GM21825 (cell line): ENCODE measurements at regions not wholly inside any gene's neighbourhood (a gene's known extent, or its start where the extent isn't known, plus 50 kb on each side); places are given as distances from the start of the nearest gene placed in this dataset.

Source experiments
- ATAC-seq: cut with Tn5 transposase; IDR thresholded peaks from one replicate; pipeline ENCODE4 v1.9.1; 2021; ENCODE audit warnings: mild to moderate bottlenecking, moderate library complexity; ENCODE audit not compliant: unreplicated experiment

DNA sequence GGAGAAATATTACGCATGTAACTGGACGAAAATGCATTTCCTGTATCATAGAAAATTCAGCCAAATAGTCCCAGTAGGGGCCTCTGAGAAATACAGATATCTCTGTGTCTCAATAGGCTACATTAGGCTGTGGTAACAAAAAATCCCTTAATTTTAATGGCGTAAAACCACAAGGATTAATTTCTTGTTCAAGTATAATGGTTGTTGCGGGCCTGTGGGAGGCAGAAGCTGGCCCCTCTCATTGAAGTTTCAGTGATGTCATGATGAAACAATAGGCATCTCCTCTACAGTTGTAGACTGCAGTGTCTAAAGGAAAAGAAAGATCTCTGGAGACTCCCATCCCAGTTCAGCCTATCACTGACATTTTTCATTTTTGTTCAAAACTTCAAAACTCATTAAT, 1625.6 kb upstream of the C9orf72 start:
- no peak for ATAC-seq

DNA sequence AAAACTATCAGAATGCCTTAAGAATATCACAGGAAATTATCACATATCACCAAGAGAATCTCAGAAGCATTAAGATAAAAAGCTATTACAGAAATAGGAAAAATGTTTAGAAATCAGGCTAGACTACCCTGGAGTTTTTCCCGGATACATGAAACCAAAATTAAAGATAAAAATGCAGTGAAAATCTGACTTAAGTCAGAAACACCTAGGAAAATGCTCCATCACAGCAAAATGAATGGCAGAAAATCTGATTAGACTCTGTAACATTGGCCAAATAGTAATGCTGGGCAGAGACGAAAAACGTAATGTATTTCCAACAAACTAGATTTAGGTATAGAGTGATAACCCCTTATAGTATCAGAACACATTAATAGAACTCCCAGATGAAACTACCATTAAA, 1626.7 kb upstream of the C9orf72 start:
- ATAC-seq, result no peak

DNA sequence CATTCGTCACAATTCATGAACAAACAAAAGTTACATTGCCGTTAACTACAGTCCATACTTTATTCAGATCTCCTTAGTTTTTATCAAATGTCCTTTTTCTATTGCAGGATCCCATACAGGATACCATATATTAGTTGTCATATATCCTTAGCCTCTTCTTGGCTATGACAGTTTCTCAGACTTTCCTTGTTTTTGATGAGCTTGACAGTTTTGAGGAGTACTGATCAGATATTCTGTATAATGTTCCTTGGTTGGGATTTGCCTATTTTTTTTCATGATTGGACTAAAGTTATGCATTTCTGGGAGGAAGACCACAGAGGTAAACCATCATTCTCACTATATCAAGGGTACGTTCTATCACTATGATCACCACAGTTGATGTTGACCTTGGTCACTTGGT, 1627.4 kb upstream of the C9orf72 start:
- ATAC-seq, result no peak

DNA sequence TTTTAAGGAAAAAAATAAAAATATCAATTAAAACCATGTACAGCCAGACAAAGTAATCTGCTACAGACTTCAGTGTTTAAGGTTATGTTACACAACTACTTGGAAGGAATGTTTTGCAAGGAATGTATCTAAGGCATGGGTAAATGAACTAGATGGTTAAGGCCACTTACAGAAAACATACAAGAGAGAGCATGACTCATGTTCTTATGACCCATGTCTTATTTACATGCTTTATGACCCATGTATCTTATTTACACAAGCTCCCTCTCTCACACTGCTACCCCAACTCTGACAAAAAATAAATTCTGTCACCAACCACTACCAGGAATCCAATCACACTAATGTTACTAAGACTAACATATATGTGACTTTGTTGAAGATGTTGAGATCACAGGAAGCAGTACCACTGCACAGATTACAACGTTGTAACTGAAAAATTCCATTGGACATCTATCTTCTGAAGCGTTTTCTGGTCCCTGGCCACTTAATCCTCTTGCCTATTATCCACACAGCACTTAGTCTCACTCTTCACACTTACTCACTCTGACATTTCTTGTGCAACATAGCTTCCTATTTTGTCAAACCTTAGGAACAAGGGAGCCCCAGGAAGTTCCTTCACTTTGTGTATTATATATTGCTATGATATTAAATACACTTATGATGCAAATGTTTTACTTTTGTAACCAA, 1630.1 kb upstream of the C9orf72 start:
- no peak for ATAC-seq

DNA sequence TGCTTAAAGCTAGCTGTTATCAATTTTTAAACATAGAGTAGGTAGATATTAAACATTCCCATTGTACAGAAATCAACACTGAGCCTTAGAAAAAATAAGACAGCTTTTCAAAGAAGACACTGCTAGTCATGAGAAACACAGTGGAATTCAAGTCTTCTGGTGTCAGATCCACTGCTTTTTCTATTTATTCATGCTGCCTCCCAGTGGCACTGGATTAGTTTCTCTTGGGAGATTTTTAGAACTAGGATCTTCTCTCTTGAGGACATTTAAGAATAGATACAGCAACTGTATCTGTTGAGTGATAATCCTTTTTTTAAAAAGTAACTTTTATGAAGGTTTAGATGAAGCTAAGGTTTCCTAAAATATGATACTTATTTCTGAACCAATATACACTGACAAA, 1635.4 kb upstream of the C9orf72 start:
- no peak for ATAC-seq

DNA sequence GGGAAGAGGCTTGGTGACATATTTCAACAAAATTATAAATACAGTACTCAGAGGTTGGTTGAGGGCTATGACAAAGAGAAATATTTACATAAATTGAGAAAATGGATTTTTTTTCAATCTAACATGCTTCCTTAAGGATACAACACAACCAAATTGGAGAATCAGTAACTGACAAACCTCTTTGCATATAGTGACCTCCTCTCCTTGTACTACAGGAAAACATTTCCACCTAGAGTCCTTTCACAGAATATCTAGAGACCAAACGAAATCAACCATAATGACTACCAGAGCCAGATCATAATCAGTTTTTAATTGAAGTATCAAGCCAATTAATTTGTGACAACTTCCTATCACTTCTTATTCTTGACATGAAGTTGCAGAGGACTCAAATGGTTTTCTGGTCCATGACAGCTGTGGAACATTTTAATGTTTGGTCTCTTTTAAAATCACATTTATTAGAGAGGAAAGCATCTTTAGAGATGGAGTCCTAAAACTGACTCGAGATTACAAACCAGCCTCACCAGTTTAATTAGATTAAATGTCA, 1636.5 kb upstream of the C9orf72 start:
- ATAC-seq, result no peak

DNA sequence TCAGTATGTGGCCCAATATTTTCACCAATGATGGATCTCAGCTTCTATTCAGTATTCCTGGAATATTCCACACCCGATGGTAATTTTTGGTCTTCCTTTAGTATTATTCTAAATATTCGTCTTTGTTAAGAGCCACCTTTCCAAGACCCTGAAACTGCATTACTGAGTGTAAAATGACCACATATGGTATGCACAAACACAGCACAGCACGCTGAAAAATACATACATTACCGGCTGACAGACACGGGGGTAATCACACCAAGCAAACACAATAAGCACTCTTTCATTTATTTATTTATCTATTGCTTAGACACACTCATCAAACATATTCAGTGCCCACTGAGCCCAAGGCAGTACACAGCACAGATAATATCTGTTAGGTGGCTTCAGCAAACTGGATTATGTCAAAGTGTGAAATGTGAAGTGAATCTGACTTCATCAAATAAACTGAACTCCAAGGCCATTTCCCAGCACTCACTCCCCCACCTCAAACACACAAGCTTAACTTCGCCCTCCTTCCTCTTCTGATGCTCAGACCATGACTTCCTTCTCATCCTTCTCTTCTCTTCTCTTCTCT, 1637.8 kb upstream of the C9orf72 start:
- no peak for ATAC-seq

DNA sequence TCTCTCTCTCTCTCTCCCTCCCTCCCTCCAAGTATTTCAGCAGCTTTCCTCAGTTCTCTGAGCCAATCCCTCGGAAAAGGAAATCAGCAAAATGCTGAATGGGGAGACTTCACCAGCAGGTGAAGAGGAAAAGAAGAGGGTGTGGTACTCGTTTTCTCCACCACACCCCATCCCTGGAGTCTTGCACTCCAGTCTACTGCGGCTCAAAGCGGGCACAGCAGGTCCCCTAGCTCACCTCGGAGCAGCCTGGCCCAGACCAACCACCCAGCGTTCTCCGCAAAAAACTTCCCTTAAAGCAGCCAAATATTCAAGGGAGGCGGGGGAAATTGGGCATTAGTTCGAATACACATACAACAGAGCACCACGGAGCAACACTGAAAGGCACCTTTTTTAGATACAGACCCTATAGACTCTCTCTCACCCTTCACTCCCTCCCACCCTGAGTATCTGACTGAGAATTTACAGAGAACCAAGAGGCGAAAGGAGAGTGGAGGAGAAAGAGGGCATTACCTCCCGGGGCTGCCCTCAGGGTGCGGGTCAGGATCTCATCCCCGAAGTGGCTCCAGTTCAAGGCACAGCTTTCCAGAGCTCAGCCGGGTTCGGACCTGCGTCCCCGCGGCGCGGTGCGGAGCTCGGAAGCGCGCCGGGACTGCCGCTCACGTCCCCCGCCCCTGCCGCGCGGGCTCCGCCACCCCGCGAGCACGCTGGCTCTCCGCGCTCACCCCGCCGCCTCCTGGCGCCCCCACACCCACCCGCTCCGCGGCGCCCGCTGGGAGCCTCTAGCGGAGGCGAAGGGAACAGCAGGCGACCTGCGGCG, 1638.5 kb upstream of the C9orf72 start:
- peak; percentile 93 for ATAC-seq

DNA sequence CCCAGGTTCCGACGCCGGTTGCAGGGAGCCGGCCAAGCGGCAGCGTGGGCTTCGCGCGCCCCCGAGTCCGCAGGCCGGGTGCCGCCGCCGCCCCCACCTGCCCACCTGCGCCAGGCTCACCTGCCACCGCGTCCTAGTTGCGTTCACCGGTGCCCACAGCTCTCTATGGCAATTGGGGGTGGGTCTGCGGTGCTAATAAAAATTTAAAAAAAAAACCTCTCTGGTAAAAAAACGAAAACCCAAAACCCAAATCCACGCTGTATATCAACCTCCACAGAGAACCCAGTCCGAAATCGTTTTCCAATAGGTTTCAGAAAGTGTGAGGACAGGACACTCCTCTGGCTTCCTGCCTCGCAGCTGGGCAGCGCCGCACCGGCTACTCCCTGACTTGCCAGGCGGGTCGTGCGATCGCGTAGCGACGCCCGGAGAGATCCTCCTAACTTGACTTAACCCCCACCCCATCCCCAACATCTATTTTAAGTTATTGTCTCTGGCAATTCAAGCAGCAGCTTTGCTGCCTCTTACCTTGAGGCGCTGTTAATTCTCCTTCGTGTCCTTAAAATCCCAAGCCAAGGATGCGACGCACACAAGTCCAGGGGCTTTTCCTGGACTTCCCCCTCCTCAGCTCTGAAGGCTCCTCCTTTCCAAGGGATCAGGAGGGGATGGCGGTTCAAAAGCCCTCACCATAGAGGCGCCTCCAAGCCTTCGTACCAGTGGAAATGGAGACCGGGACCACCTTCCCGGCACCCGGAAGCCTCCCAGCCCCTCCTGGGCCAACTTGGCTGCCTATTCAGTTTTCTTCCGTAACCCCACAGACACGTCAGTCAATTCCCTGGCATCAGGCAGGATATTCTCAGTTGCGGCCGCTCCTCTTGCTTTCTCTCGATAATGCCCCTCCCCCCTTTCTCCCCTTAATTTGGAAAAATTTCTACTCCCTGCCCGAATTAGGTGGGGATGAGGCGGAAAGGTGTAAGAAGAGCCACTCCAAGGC, 1639.4 kb upstream of the C9orf72 start:
- no peak for ATAC-seq

DNA sequence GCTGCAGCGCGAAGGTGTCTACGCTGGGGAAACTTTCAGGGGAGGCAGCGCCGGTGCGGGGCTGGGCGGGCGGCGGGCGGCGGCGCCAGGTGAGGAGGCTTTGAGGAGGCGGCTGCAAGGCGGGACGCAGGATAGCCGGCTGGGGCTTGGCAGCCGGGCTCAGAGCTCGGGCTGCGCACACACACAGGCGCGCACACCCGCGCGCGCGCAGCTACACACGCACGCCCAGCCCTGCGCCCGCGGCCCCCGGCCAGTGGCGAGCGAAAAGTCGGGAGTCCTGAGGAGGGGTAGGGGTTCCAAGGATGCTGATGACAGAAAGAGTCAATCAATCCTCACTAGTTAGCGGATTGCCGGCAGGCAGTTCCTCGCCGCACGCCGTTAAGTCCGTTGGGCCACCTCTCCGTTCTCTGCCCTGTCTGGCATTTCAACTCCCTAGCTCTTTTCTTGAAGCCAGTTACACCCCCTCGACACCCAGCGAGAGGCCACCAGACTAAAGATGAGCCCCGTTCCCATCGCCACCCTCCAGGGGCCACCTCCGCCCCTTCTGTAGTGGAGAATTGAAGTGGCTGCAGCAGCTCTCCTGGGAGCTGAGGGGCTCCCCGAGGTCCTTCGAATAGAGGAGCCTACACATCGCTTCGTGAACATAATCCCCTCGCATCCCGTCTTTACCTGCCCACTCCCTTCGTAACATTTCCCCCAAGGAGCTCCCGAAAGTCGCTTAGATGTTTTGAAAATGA, 1640.3 kb upstream of the C9orf72 start, which contains the start of gene LINGO2:
TSS of gene LINGO2 (minus strand) at position 185 of the 737 bp plus-strand sequence.
- ATAC-seq, result no peak

DNA sequence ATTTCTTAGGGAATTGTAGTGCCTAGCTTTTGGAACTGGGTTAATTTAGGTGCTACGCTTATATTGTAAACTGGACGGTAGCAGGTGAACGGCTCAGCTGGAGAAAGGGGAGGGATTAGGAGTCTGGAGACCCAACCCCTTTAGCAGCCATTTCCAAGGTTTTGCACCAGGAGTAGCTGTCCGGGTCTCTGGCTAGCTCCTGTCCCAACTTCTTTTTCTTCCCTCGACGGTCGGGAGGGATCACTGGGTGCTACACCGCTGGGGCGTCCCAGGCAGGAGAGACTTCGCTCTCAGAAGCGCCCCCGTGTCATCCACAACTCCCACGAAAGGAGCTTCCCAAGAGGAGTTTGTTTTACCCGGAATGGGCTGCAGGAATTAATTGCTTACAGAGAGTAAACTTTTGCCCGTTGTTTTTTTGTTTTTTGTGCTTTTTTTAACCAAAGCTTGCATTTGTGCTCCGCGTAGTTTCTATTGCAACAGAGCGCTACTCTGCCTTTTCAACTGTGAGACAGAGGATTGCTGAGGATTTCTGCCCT, 1640.9 kb upstream of the C9orf72 start:
- ATAC-seq, result no peak

DNA sequence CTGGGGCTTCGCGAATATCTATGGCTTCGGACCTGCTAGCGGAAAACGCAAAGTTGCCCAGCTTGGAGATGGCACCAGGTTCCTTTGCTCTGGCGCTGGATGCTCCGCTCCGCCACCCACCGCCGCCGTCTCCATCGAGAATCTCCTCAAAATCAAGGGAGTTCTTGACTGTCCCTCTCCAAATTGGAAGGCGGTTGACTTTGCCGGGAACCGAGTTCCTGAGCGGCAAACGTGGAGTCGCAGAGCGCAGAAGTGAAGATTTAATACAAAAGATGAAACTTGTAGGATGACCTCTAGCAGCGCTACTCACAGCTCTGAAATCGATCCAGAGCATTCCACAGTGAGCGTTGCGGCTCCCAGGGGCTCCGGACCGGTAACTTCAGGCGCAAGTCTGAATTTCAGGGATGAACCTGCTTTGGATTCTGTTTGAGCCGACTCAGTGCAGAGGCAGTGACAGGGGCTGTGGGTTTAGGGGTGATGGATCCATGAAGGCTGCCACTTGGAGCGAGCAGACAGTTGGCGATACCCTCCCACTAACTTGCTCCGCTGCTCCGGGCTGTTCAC, 1641.5 kb upstream of the C9orf72 start:
- ATAC-seq, result no peak

DNA sequence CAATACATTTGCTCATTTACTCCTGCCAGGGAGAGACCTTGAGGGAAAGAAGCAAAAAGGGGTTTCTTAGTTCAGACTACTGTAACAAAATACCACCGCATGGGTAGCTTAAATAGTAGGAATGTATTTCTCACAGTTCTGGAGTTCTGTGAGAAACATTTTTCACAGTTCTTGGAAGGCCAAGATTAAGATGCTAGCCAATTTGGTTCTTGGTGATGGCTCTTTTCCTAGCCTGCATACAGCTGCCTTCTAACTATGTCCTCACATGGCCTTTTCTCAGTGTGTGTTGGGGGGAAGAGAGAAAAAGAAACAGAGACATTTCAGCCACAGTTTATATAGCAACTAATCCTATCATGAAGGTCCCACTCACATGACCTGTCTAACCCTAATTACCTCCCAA, 1644.7 kb upstream of the C9orf72 start:
- ATAC-seq, result no peak

DNA sequence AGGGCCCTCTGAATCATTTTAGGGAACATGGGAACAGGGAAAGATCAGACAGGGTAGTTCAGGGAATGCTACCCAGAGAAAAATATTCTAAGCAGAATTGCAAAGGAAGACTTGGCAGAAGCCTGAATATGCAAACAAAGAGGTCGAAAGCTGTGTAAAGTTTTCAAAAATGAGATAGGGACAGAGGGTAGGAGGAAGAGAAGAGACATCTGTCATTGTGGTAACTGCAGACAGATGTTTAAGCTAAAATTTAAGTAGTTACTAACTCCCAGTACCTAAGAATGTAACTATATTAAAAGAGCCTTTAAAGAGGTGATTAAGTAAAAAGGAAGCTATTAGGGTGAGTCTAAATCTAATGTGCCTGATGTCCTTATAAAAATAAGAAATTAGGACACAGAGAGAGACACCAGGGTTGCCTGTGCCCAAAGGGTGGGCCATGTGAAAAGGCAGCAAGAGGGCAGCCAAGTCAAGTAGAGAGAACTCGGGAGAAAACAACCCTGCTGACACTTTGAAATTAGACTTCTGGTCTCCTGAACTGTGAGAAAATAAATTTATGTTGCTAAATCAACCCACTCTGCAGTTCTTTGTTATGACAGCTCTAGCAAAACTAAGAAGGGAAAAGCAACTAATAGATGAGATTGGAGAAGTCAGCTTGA, 1647.4 kb upstream of the C9orf72 start:
- no peak for ATAC-seq

DNA sequence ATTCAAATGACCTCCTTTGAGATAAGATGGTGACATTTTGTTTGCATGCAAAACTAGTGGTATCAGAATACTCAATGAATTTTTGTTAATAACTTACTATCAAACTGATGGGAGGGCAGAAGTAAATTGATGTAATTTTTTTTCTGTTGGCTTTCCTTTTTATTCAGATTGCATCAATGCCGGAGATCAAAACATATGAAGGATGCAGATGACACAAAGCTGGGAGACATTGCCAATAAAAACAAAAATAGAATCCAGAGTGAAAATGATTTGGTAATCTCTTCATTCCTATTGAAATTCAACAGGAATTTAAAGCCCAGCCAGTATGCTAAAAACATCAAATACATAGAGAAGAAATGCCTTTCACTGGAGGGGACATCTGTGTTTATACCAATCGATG, 1655.3 kb upstream of the C9orf72 start:
- ATAC-seq, result no peak

DNA sequence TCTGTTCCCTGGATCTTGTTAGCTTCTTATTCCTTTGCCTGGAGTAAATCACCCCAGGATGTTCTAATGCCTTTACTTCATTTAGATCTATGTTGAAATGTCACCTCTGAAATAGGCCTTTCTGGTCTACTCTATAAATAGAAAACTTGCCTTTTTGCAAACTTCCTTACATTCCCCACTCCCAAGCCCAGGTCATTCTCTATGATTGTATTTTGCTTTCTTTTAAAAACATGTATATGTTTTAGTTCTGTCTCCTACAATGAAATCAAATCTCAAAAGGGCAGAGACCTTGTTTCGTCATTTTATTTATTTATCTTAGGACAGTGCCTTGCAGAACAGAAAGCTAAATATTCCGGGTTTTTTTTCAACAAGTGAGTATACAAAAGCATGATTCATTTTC, 1657.7 kb upstream of the C9orf72 start:
- ATAC-seq, result no peak

DNA sequence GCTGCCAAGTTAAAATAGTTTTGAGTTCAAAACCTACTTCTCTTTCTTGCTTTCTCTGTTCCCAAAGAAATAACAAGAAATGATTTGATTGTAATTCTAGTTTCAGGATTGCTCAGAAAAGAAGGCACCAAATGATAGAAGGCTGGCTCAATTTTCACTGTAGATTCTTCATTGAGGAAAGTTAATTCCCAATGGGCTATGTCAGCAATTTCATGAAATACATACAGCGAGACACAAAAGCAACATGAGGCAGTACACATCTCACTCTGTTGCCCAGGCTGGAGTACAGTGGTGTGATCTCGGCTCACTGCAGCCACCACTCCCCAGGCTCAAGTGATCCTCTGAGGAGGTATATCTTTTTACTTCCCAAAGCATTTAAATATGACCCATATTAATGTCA, 1659.9 kb upstream of the C9orf72 start:
- ATAC-seq, result no peak

DNA sequence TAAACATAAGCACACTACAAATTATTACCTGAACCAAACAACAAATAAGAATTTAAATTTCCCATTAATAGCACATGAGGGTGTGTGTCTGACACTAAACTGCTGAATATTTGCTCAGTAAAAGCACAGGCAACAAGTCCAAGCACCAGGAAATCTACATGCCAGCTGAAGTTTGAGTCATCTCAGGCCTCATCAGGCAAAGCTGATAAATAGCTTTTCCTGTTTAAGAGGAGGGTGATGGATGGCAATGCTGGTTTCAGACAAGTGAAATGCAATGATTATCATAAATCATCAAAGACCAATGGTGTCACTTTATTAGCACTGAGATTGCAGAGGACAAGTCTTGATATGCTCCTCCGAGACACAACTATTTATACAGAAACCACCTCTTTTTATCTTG, 1668.0 kb upstream of the C9orf72 start:
- no peak for ATAC-seq

DNA sequence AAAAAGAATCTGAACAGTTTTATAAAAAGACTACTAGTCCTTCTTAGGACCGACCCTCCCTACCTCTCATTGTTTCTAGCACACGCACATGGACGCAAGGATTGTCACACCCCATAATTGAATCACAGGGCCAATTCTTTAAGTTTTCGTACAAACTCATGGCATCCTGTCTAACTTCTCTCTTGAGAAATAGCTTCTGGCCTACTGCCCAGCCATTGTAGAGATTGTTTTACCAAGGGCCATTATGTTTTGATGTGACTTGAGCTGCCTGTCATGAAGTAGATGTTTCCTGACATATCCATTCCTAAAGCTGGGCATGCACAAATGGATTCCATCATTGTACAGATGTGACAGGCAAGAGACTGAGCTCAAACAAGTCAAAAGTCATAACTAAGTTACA, 1672.1 kb upstream of the C9orf72 start:
- no peak for ATAC-seq
